ENCODE measurements at regions not wholly inside any gene's neighbourhood (a gene's known extent, or its start where the extent isn't known, plus 50 kb on each side); places are given as distances from the start of the nearest gene placed in this dataset.
A peak's percentile ranks its signal among the peaks of the same experiment; 100 is the strongest.

- ATAC-seq (no peak), DNase-seq (no peak)
- Histone ChIP-seq H3K27ac (no peak overlapping the region), H3K36me3 (no peaks in the 10 kb centered on the region), H3K9me3 (no peaks in the 10 kb centered on the region), H3K4me1 (peaks cover 0 to 8% (median 0%) of the 10 kb centered on the region in 12 donors), H3K4me3 (no peak overlapping the region), H3K27me3 (no peaks in the 10 kb centered on the region)
- WGBS, 4 donors: 78 to 91% (median 85%) methylated on average over 5 of the region's 5 CpGs
- TF ChIP-seq POLR2A (IDR thresholded peaks at IDR 0.05) (no peak), CTCF (IDR thresholded peaks at IDR 0.05) (no peak)
- intact Hi-C loops (cut with DNase I): loop anchor here in 1 of 10 donors (10.0 kb wide), 1 partner anchor 98 kb away; no protein-coding TSS in a partner anchor
These were observed 325.6 kb downstream of the TXNL1 start for GRCh38 chr18:56312551-56313335.

GRCh38 chr18:56309104-56309503 is 329.3 kb downstream of the TXNL1 start:
- Histone ChIP-seq H3K27ac (no peak overlapping the region), H3K9me3 (no peaks in the 10 kb centered on the region), H3K27me3 (no peaks in the 10 kb centered on the region), H3K36me3 (no peaks in the 10 kb centered on the region), H3K4me3 (no peak overlapping the region), H3K4me1 (peaks cover 0 to 8% (median 0%) of the 10 kb centered on the region in 12 donors)
- DNase-seq (no peak), ATAC-seq (peak; percentile 72 to 78 (median 74))
- intact Hi-C loops (cut with DNase I): no loop called here
- WGBS, 4 donors: 9 to 18% (median 12%) methylated on average over 2 of the region's 2 CpGs
- no peak for TF ChIP-seq CTCF (IDR thresholded peaks at IDR 0.05)
- no peak for TF ChIP-seq POLR2A (IDR thresholded peaks at IDR 0.05)

- Histone ChIP-seq H3K4me1 (peaks cover 0 to 8% (median 0%) of the 10 kb centered on the region in 12 donors), H3K9me3 (no peaks in the 10 kb centered on the region), H3K27me3 (no peaks in the 10 kb centered on the region), H3K27ac (no peak overlapping the region), H3K4me3 (no peak overlapping the region), H3K36me3 (no peaks in the 10 kb centered on the region)
- no peak for DNase-seq
- WGBS, 4 donors: 75 to 87% (median 80%) methylated on average over 4 of the region's 4 CpGs
- TF ChIP-seq CTCF (IDR thresholded peaks at IDR 0.05): no peak
- ATAC-seq: no peak
- intact Hi-C loops (cut with DNase I): no loop called here
These were observed 330.8 kb downstream of the TXNL1 start for GRCh38 chr18:56307354-56308170.

GRCh38 chr18:56306797-56307196 is 331.6 kb downstream of the TXNL1 start:
- H3K36me3 ChIP-seq: no peaks in the 10 kb centered on the region
- no peak for ATAC-seq
- DNase-seq: no peak
- peaks cover 0 to 8% (median 0%) of the 10 kb centered on the region in 12 donors for H3K4me1 ChIP-seq
- H3K4me3 ChIP-seq: no peak overlapping the region
- no peaks in the 10 kb centered on the region for H3K9me3 ChIP-seq
- TF ChIP-seq CTCF (IDR thresholded peaks at IDR 0.05) (no peak), POLR2A (IDR thresholded peaks at IDR 0.05) (no peak)
- 48 to 62% (median 61%) methylated on average over 1 of the region's 1 CpG for WGBS, 4 donors
- intact Hi-C loops (cut with DNase I): no loop called here
- H3K27ac ChIP-seq: no peak overlapping the region
- no peaks in the 10 kb centered on the region for H3K27me3 ChIP-seq
